Calu3 (cell line): ENCODE measurements at regions not wholly inside any gene's neighbourhood (a gene's known extent, or its start where the extent isn't known, plus 50 kb on each side); places are given as distances from the start of the nearest gene placed in this dataset.

Source experiments
- BruUV-seq: library from RNA; stranded (reverse); fragments of 400-500 nt; replicated peaks from 2 replicates; lab custom pipeline; 2021; lab: Mats Ljungman, UMichigan
- CTCF ChIA-PET: fragments of 300-600 bp; sonication (Branson Sonifier 250); formaldehyde crosslinking; loops from one replicate; lab custom pipeline; 2022; ENCODE audit warnings: antibody characterized with exemption; lab: Charles Lee
- DNase-seq: peaks from one replicate; pipeline ENCODE4 v3.0.0; 2022
- H3K27ac Mint-ChIP-seq: one replicate; pipeline ENCODE4 v1.8.0; 2022; ENCODE audit warnings: mixed read lengths; ENCODE audit not compliant: unreplicated experiment
- H3K27me3 Mint-ChIP-seq: one replicate; pipeline ENCODE4 v1.8.0; 2022; ENCODE audit warnings: mixed read lengths; ENCODE audit not compliant: unreplicated experiment
- H3K36me3 Mint-ChIP-seq: one replicate; pipeline ENCODE4 v1.8.0; 2022; ENCODE audit warnings: mild to moderate bottlenecking, moderate library complexity, mixed read lengths; ENCODE audit not compliant: insufficient read depth, unreplicated experiment
- H3K4me1 Mint-ChIP-seq: one replicate; pipeline ENCODE4 v1.8.0; 2022; ENCODE audit warnings: mild to moderate bottlenecking, low read depth, mixed read lengths; ENCODE audit not compliant: unreplicated experiment
- H3K4me3 Mint-ChIP-seq: one replicate; pipeline ENCODE4 v1.8.0; 2022; ENCODE audit warnings: mild to moderate bottlenecking, low read depth, moderate library complexity, mixed read lengths; ENCODE audit not compliant: unreplicated experiment
- H3K9me3 Mint-ChIP-seq: one replicate; pipeline ENCODE4 v1.8.0; 2022; ENCODE audit warnings: low read depth, mixed read lengths; ENCODE audit not compliant: unreplicated experiment
- CTCF ChIP-seq: fragments of 200-600 bp; IDR thresholded peaks from one replicate; pipeline ENCODE4 v1.8.0; 2022; ENCODE audit warnings: antibody characterized with exemption; ENCODE audit not compliant: unreplicated experiment
- intact Hi-C: fragments of 100-400 bp; cut with micrococcal nuclease; formaldehyde crosslinking; loops from one replicate; pipeline ENCODE4 v1.10.0; 2022; ENCODE audit not compliant: unreplicated experiment

GRCh38 chr11:116345575-116345974 is 427.2 kb downstream of the BUD13 start:
- TF ChIP-seq CTCF = no peak
- no peaks in the 10 kb centered on the region for H3K36me3 Mint-ChIP-seq
- H3K4me1 Mint-ChIP-seq = no peaks in the 10 kb centered on the region
- no TSS peak for BruUV-seq
- DNase-seq = no peak
- peaks cover 71% of the 10 kb centered on the region for H3K27me3 Mint-ChIP-seq
- CTCF ChIA-PET = no interaction called here
- no peak overlapping the region for H3K4me3 Mint-ChIP-seq
- H3K9me3 Mint-ChIP-seq = no peaks in the 10 kb centered on the region
- intact Hi-C loops = no loop called here
- no peak overlapping the region for H3K27ac Mint-ChIP-seq

GRCh38 chr11:116344601-116345000 is 428.2 kb downstream of the BUD13 start:
- Mint-ChIP-seq H3K4me3 (no peak overlapping the region), H3K27me3 (peaks cover 78% of the 10 kb centered on the region), H3K4me1 (no peaks in the 10 kb centered on the region), H3K27ac (no peak overlapping the region), H3K36me3 (no peaks in the 10 kb centered on the region), H3K9me3 (no peaks in the 10 kb centered on the region)
- intact Hi-C loops = no loop called here
- CTCF ChIA-PET = no interaction called here
- DNase-seq = no peak
- no TSS peak for BruUV-seq
- no peak for TF ChIP-seq CTCF

GRCh38 chr11:116343270-116343669 is 429.5 kb downstream of the BUD13 start:
- no peaks in the 10 kb centered on the region for H3K36me3 Mint-ChIP-seq
- no TSS peak for BruUV-seq
- H3K27me3 Mint-ChIP-seq = peaks cover 65% of the 10 kb centered on the region
- H3K4me3 Mint-ChIP-seq = no peak overlapping the region
- no peaks in the 10 kb centered on the region for H3K9me3 Mint-ChIP-seq
- TF ChIP-seq CTCF = no peak
- CTCF ChIA-PET = no interaction called here
- no peak for DNase-seq
- no peak overlapping the region for H3K27ac Mint-ChIP-seq
- H3K4me1 Mint-ChIP-seq = no peaks in the 10 kb centered on the region
- intact Hi-C loops = no loop called here

- no peaks in the 10 kb centered on the region for H3K4me1 Mint-ChIP-seq
- peaks cover 64% of the 10 kb centered on the region for H3K27me3 Mint-ChIP-seq
- H3K36me3 Mint-ChIP-seq = no peaks in the 10 kb centered on the region
- CTCF ChIA-PET = no interaction called here
- intact Hi-C loops = no loop called here
- no peak for DNase-seq
- TF ChIP-seq CTCF = no peak
- no TSS peak for BruUV-seq
- H3K9me3 Mint-ChIP-seq = no peaks in the 10 kb centered on the region
- H3K27ac Mint-ChIP-seq = no peak overlapping the region
- no peak overlapping the region for H3K4me3 Mint-ChIP-seq
Observed at GRCh38 chr11:116342148-116342547, 430.6 kb downstream of the BUD13 start.
